ENCODE measurements at regions not wholly inside any gene's neighbourhood (a gene's known extent, or its start where the extent isn't known, plus 50 kb on each side); places are given as distances from the start of the nearest gene placed in this dataset.

DNA sequence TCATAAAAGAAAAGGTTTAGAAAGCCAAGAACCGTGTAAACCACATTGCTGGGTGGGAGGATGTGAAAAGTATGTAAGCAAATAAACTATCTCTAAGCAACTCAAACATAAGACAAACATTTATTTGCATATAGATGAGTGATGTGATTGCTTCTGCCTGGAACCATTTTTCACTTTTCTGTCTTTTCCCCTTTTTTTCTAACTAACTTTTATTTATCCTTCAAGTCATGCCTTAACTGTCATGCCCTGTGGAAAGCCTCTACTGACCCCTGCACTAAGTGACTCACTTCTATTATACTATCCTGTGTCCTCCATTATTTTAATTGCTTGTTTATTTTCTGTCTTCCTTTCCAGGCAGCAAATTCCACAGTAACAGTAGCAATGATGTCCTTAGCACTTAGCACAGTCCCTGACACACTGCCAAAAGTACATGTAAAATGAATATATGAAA, 87.5 kb upstream of the CTAGE1 start:
- no peaks in the 10 kb centered on the region for H3K27me3 ChIP-seq
- no peaks in the 10 kb centered on the region for H3K9me3 ChIP-seq
- TF ChIP-seq POLR2A (IDR thresholded peaks at IDR 0.05; ENCODE audit: low read depth) (no peak), EP300 (IDR thresholded peaks at IDR 0.05) (no peak), POLR2AphosphoS5 (IDR thresholded peaks at IDR 0.05) (no peak)
- TF ChIP-seq, protein P1, sequence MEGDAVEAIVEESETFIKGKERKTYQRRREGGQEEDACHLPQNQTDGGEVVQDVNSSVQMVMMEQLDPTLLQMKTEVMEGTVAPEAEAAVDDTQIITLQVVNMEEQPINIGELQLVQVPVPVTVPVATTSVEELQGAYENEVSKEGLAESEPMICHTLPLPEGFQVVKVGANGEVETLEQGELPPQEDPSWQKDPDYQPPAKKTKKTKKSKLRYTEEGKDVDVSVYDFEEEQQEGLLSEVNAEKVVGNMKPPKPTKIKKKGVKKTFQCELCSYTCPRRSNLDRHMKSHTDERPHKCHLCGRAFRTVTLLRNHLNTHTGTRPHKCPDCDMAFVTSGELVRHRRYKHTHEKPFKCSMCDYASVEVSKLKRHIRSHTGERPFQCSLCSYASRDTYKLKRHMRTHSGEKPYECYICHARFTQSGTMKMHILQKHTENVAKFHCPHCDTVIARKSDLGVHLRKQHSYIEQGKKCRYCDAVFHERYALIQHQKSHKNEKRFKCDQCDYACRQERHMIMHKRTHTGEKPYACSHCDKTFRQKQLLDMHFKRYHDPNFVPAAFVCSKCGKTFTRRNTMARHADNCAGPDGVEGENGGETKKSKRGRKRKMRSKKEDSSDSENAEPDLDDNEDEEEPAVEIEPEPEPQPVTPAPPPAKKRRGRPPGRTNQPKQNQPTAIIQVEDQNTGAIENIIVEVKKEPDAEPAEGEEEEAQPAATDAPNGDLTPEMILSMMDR (IDR thresholded peaks at IDR 0.05): no peak
- H3K4me1 ChIP-seq: peaks cover 8 to 14% (median 10%) of the 10 kb centered on the region in 4 donors
- no peak overlapping the region for H3K4me3 ChIP-seq
- no peaks in the 10 kb centered on the region for H3K36me3 ChIP-seq
- peak overlapping the region in 3 of 4 donors; percentile 26 to 55 (median 42) for H3K27ac ChIP-seq (replicated peaks in 1 of 4)
- intact Hi-C loops (cut with DNase I): no loop called here
- WGBS: 44% methylated on average over 1 of the region's 1 CpG
- no peak for DNase-seq (ENCODE audit: extremely low spot score)

DNA sequence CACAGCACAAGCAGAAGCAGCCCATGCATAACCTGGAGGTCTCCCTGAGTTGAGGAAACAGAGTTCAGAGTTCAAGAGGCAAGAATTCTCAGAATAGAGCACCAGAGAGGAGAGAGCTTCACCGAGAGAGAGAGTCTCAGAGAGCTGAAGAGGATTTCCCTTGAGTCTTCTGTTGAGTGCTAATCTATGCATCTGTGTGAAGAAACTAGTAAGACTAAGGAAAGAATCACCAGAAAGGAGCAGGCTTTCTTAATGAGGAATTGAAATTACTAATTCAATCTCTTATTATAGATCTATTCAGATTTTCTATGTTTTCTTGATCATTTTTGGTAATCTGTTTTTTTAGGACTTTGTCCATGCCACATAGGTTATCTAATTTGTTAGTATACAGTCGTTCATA, 89.3 kb upstream of the CTAGE1 start:
- 79% methylated on average over 2 of the region's 2 CpGs for WGBS
- no peaks in the 10 kb centered on the region for H3K27me3 ChIP-seq
- DNase-seq (ENCODE audit: extremely low spot score): no peak
- TF ChIP-seq POLR2AphosphoS5 (IDR thresholded peaks at IDR 0.05) (no peak), POLR2A (IDR thresholded peaks at IDR 0.05; ENCODE audit: low read depth) (no peak), EP300 (IDR thresholded peaks at IDR 0.05) (no peak)
- TF ChIP-seq, protein P1 (IDR thresholded peaks at IDR 0.05): no peak
- no peak overlapping the region for H3K27ac ChIP-seq (replicated peaks in 1 of 4)
- intact Hi-C loops (cut with DNase I): no loop called here
- H3K9me3 ChIP-seq: no peaks in the 10 kb centered on the region
- H3K4me1 ChIP-seq: peaks cover 8 to 14% (median 10%) of the 10 kb centered on the region in 4 donors
- no peak overlapping the region for H3K4me3 ChIP-seq
- no peaks in the 10 kb centered on the region for H3K36me3 ChIP-seq

DNA sequence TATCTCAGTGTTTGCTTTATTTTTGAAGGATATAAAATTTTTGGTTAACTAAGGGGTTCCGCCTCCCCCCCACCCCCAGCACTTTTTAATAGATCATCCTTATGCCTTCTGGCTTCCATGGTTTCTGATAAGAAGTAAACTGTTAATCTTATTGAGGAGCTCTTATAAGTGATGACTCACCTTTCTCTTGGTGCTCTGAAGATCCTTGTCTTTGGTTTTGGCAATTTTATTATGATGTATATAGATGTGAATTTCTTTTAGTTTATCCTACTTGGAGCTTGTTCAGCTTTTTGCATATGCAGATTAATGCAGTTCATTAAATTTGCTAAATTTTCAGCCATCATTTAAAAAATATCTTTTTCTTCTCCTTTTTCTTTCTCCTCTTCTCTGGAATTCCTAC, 91.7 kb upstream of the CTAGE1 start:
- H3K36me3 ChIP-seq: no peaks in the 10 kb centered on the region
- H3K27ac ChIP-seq (replicated peaks in 1 of 4): no peak overlapping the region
- DNase-seq (ENCODE audit: extremely low spot score): no peak
- H3K4me1 ChIP-seq: peaks cover 3 to 9% (median 7%) of the 10 kb centered on the region in 4 donors
- no CpG with 5 or more reads among the region's 1 CpG for WGBS
- TF ChIP-seq EP300 (IDR thresholded peaks at IDR 0.05) (no peak), POLR2A (IDR thresholded peaks at IDR 0.05; ENCODE audit: low read depth) (no peak), POLR2AphosphoS5 (IDR thresholded peaks at IDR 0.05) (no peak)
- TF ChIP-seq, protein P1 (IDR thresholded peaks at IDR 0.05): no peak
- H3K4me3 ChIP-seq: no peak overlapping the region
- H3K9me3 ChIP-seq: no peaks in the 10 kb centered on the region
- H3K27me3 ChIP-seq: no peaks in the 10 kb centered on the region
- intact Hi-C loops (cut with DNase I): no loop called here

DNA sequence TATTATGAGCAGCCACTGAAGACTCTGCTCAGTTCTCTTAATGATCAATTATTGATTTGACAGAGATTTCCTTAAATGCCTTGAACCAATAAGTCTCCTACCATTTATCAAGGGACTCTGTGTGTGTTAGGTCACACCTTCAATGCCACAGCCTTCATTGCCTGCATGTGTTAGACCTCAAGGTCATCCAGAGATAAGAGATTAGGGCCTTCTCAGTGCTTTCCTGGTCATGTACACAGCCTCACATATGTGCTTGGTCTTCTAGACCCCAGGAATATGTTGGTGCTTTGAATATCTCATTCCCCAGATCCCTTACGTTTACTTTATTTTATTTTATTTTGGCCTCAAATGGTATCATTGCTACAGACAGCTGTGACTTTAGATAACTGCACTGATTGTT, 93.0 kb upstream of the CTAGE1 start:
- WGBS: 82% methylated on average over 1 of the region's 1 CpG
- TF ChIP-seq POLR2AphosphoS5 (IDR thresholded peaks at IDR 0.05) (no peak), EP300 (IDR thresholded peaks at IDR 0.05) (no peak)
- TF ChIP-seq, protein P1 (IDR thresholded peaks at IDR 0.05): no peak
- intact Hi-C loops (cut with DNase I): no loop called here

More for the DNA sequence above, 93.0 kb upstream of the CTAGE1 start:
- Histone ChIP-seq H3K27ac (replicated peaks in 1 of 4) (no peak overlapping the region), H3K36me3 (no peaks in the 10 kb centered on the region), H3K4me3 (no peak overlapping the region), H3K27me3 (no peaks in the 10 kb centered on the region), H3K9me3 (no peaks in the 10 kb centered on the region), H3K4me1 (no peaks in the 10 kb centered on the region)
- DNase-seq (ENCODE audit: extremely low spot score): no peak
